Kidney (tissue), 13 donors: ENCODE measurements at regions not wholly inside any gene's neighbourhood (a gene's known extent, or its start where the extent isn't known, plus 50 kb on each side); places are given as distances from the start of the nearest gene placed in this dataset.
A peak's percentile ranks its signal among the peaks of the same experiment; 100 is the strongest.

Source experiments
- DNase-seq, 5 donors: peaks; one replicate each; pipeline ENCODE4 v3.0.0-alpha.2; 2013 to 2020
- FAIRE-seq: peaks from 2 replicates; lab custom pipeline; 2012; peaks lifted over from hg19 to GRCh38; lab: Jason Lieb, UNC
- H3K27ac ChIP-seq, 2 donors: one replicate each; pipeline ENCODE4 v1.7.0; 2013; ENCODE audit warnings: low read depth in 2 of 2, low read length in 2 of 2, inconsistent platforms in 1 of 2
- H3K27me3 ChIP-seq: one replicate; pipeline ENCODE4 v1.7.1; 2013; ENCODE audit warnings: low read length, inconsistent platforms; ENCODE audit not compliant: control insufficient read depth, insufficient read depth
- H3K36me3 ChIP-seq, 3 donors: one replicate each; pipeline versions ENCODE4 v1.7.0 to v1.7.1; 2013; ENCODE audit warnings: low read length in 3 of 3, control low read depth in 1 of 3, inconsistent platforms in 1 of 3; ENCODE audit not compliant: insufficient read depth in 3 of 3, control insufficient read depth in 2 of 3
- H3K4me1 ChIP-seq, 3 donors: one replicate each; pipeline versions ENCODE4 v1.7.0 to v1.7.1; 2013; ENCODE audit warnings: low read length in 3 of 3, inconsistent platforms in 1 of 3, low read depth in 1 of 3; ENCODE audit not compliant: control insufficient read depth in 2 of 3, insufficient read depth in 2 of 3
- H3K4me3 ChIP-seq, 3 donors: one replicate each; pipeline versions ENCODE4 v1.7.0 to v1.8.1; 2013; ENCODE audit warnings: low read length in 3 of 3, control low read depth in 1 of 3, inconsistent platforms in 1 of 3
- H3K9ac ChIP-seq, 3 donors: one replicate each; pipeline versions ENCODE4 v1.7.0 to v1.7.1; 2013; ENCODE audit warnings: low read length in 3 of 3, control low read depth in 1 of 3, inconsistent platforms in 1 of 3
- H3K9me3 ChIP-seq, 3 donors: one replicate each; pipeline versions ENCODE4 v1.7.0 to v1.7.1; 2013; ENCODE audit warnings: low read length in 3 of 3, control low read depth in 1 of 3, inconsistent platforms in 1 of 3; ENCODE audit not compliant: control insufficient read depth in 2 of 3, insufficient read depth in 1 of 3
- intact Hi-C: fragments of 100-400 bp; cut with DNase I; formaldehyde crosslinking; loops from one replicate; pipeline ENCODE4 v1.11.1; 2022
- TF ChIP-seq, protein P1 (sequence below): IDR thresholded peaks from 3 replicates; pipeline ENCODE4 v1.5.1; 2012; ENCODE audit warnings: mild to moderate bottlenecking, moderate library complexity, borderline replicate concordance; ENCODE audit not compliant: insufficient read depth; ENCODE audit errors: extremely low read depth
- donor health status: control.
- donor health status: control.
- donor health status: control.
- donor health status: control.
- donor health status: control.
- donor health status: DM: yes; HTN: yes; CAD: no.
- donor health status: Normal renal cell carcinoma (clear cell type).

GRCh38 chr2:204129591-204130294 lies 193.2 kb downstream of the ICOS start:
- TF ChIP-seq, protein P1, sequence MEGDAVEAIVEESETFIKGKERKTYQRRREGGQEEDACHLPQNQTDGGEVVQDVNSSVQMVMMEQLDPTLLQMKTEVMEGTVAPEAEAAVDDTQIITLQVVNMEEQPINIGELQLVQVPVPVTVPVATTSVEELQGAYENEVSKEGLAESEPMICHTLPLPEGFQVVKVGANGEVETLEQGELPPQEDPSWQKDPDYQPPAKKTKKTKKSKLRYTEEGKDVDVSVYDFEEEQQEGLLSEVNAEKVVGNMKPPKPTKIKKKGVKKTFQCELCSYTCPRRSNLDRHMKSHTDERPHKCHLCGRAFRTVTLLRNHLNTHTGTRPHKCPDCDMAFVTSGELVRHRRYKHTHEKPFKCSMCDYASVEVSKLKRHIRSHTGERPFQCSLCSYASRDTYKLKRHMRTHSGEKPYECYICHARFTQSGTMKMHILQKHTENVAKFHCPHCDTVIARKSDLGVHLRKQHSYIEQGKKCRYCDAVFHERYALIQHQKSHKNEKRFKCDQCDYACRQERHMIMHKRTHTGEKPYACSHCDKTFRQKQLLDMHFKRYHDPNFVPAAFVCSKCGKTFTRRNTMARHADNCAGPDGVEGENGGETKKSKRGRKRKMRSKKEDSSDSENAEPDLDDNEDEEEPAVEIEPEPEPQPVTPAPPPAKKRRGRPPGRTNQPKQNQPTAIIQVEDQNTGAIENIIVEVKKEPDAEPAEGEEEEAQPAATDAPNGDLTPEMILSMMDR, result no peak
- H3K4me1 ChIP-seq, result no peaks in the 10 kb centered on the region
- no peaks in the 10 kb centered on the region for H3K36me3 ChIP-seq
- H3K9ac ChIP-seq, result no peak overlapping the region
- no peak overlapping the region for H3K27ac ChIP-seq
- peak in 1 of 5 donors; percentile 61 for DNase-seq
- no peak overlapping the region for H3K4me3 ChIP-seq
- FAIRE-seq, result no peak
- H3K27me3 ChIP-seq, result no peaks in the 10 kb centered on the region
- intact Hi-C loops, result no loop called here
- no peaks in the 10 kb centered on the region for H3K9me3 ChIP-seq

DNA sequence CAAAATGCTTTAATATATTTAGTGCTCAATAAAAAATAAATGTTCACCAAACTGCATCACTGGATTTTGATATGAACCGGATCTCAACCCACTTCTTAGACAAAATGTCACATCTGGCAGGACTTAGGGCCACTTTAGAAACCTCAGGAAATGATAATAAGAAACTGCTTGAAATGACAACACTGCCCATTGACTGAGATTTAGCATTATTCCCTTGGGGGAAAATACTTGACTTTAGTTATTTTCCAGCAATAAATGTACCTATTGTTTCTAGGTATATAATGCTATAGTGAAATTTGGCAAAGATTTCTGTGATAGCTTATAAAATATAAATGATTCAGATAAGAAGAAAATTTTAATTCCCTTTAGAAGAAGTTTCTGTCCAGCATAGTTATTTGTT lies 195.1 kb downstream of the ICOS start:
- no peaks in the 10 kb centered on the region for H3K4me1 ChIP-seq
- no peak overlapping the region for H3K9ac ChIP-seq
- FAIRE-seq (no peak), DNase-seq (no peak)
- intact Hi-C loops, result no loop called here
- H3K4me3 ChIP-seq, result no peak overlapping the region
- H3K36me3 ChIP-seq, result no peaks in the 10 kb centered on the region
- H3K27me3 ChIP-seq, result no peaks in the 10 kb centered on the region
- no peak overlapping the region for H3K27ac ChIP-seq
- H3K9me3 ChIP-seq, result no peaks in the 10 kb centered on the region
- TF ChIP-seq, protein P1, result no peak

DNA sequence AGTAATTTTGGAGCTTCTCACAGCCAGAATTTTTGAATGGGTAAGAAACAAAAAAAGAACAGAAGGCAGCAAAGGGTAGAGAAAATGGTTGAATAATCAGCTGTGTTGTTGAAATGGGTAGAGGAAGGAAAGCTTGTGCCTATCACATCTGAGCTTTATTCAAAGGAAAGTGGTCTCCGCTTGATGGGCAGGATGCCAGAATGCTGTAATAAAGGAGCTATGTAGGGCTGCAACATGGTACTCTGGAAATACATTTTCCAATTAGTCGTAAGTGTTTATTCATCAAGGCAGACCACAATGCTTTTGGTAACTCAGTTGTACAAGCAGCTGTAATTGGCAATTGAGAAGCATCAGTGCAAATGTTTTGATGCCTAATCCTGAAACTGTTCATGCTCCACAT lies 196.9 kb downstream of the ICOS start:
- FAIRE-seq, result no peak

More for the DNA sequence above, 196.9 kb downstream of the ICOS start:
- no peak overlapping the region for H3K27ac ChIP-seq
- intact Hi-C loops, result no loop called here
- H3K27me3 ChIP-seq, result no peaks in the 10 kb centered on the region
- no peak for DNase-seq
- H3K4me1 ChIP-seq, result no peaks in the 10 kb centered on the region
- no peaks in the 10 kb centered on the region for H3K9me3 ChIP-seq
- no peak overlapping the region for H3K9ac ChIP-seq
- H3K4me3 ChIP-seq, result no peak overlapping the region
- TF ChIP-seq, protein P1, result no peak
- H3K36me3 ChIP-seq, result no peaks in the 10 kb centered on the region
